Parathyroid adenoma (tissue), 2 donors: ENCODE measurements at regions not wholly inside any gene's neighbourhood (a gene's known extent, or its start where the extent isn't known, plus 50 kb on each side); places are given as distances from the start of the nearest gene placed in this dataset.

ENCODE experiments used
- H2AFZ ChIP-seq: fragments of 300-600 bp; sonication (generic); one replicate; pipeline ENCODE4 v1.7.0; 2017; ENCODE audit warnings: antibody characterized with exemption, mild to moderate bottlenecking
- H3K27ac ChIP-seq: fragments of 300-600 bp; sonication (generic); one replicate; pipeline ENCODE4 v1.7.0; 2017
- H3K27me3 ChIP-seq: fragments of 300-600 bp; sonication (generic); one replicate; pipeline ENCODE4 v1.7.0; 2017; ENCODE audit warnings: low read length; ENCODE audit not compliant: control insufficient read depth, insufficient read depth
- H3K36me3 ChIP-seq: fragments of 300-600 bp; sonication (generic); one replicate; pipeline ENCODE4 v1.7.0; 2017; ENCODE audit warnings: low read length; ENCODE audit not compliant: control insufficient read depth, insufficient read depth
- H3K4me1 ChIP-seq: fragments of 300-600 bp; sonication (generic); one replicate; pipeline ENCODE4 v1.7.0; 2017; ENCODE audit warnings: control low read depth
- H3K4me2 ChIP-seq: fragments of 300-600 bp; sonication (generic); one replicate; pipeline ENCODE4 v1.7.0; 2017; ENCODE audit warnings: low read length
- H3K4me3 ChIP-seq: fragments of 300-600 bp; sonication (generic); one replicate; pipeline ENCODE4 v1.7.0; 2017; ENCODE audit warnings: low read depth, low read length
- H3K79me2 ChIP-seq: fragments of 300-600 bp; sonication (generic); one replicate; pipeline ENCODE4 v1.7.0; 2017; ENCODE audit warnings: control low read depth
- H3K9ac ChIP-seq: fragments of 300-600 bp; sonication (generic); one replicate; pipeline ENCODE4 v1.7.0; 2017; ENCODE audit warnings: mild to moderate bottlenecking
- H3K9me3 ChIP-seq: fragments of 300-600 bp; sonication (generic); one replicate; pipeline ENCODE4 v1.7.0; 2017; ENCODE audit warnings: low read length; ENCODE audit not compliant: control insufficient read depth
- TF ChIP-seq, protein P1 (sequence below): fragments of 300-600 bp; sonication (generic); IDR thresholded peaks from one replicate; pipeline ENCODE4 v1.7.0; 2017; ENCODE audit warnings: antibody characterized with exemption, mild to moderate bottlenecking
- donor health status: primary hyperparathyroidism.

GRCh38 chr6:104396077-104396476 lies 463.6 kb downstream of the HACE1 start:
- no peak overlapping the region for H3K9ac ChIP-seq
- no peaks in the 10 kb centered on the region for H3K27me3 ChIP-seq
- no peak overlapping the region for H3K4me3 ChIP-seq
- H3K4me2 ChIP-seq, result no peak overlapping the region
- no peaks in the 10 kb centered on the region for H3K36me3 ChIP-seq
- no peaks in the 10 kb centered on the region for H3K9me3 ChIP-seq
- no peak overlapping the region for H2AFZ ChIP-seq
- TF ChIP-seq, protein P1, sequence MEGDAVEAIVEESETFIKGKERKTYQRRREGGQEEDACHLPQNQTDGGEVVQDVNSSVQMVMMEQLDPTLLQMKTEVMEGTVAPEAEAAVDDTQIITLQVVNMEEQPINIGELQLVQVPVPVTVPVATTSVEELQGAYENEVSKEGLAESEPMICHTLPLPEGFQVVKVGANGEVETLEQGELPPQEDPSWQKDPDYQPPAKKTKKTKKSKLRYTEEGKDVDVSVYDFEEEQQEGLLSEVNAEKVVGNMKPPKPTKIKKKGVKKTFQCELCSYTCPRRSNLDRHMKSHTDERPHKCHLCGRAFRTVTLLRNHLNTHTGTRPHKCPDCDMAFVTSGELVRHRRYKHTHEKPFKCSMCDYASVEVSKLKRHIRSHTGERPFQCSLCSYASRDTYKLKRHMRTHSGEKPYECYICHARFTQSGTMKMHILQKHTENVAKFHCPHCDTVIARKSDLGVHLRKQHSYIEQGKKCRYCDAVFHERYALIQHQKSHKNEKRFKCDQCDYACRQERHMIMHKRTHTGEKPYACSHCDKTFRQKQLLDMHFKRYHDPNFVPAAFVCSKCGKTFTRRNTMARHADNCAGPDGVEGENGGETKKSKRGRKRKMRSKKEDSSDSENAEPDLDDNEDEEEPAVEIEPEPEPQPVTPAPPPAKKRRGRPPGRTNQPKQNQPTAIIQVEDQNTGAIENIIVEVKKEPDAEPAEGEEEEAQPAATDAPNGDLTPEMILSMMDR, result no peak
- H3K27ac ChIP-seq, result no peak overlapping the region
- H3K4me1 ChIP-seq, result no peaks in the 10 kb centered on the region
- no peaks in the 10 kb centered on the region for H3K79me2 ChIP-seq

DNA sequence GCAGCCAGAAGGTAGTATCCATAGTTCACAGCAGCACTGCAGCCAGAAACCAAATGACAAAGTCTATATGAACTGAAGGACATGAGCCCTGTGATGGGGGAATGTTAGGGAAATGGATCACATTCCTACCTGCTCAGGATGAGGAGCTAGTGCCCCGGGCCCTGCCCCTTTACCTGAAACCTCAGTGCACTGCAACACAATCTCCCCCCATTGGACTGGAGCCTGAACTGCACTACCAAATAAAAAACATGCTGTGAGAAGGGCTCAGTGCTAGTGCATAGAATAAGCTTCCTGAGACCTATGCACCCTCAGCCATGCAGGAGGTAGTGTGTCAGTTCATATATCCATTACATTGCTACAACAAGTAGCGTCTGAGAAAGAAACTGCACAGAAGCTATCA lies 477.8 kb downstream of the HACE1 start:
- no peaks in the 10 kb centered on the region for H3K36me3 ChIP-seq
- no peaks in the 10 kb centered on the region for H3K27me3 ChIP-seq
- H3K4me2 ChIP-seq, result no peak overlapping the region
- no peak overlapping the region for H3K4me3 ChIP-seq
- peaks cover 3% of the 10 kb centered on the region for H3K9me3 ChIP-seq
- H3K9ac ChIP-seq, result no peak overlapping the region
- H2AFZ ChIP-seq, result no peak overlapping the region
- H3K79me2 ChIP-seq, result no peaks in the 10 kb centered on the region
- TF ChIP-seq, protein P1, result no peak
- H3K27ac ChIP-seq, result no peak overlapping the region
- H3K4me1 ChIP-seq, result no peaks in the 10 kb centered on the region

- Histone ChIP-seq H3K9me3 (no peaks in the 10 kb centered on the region), H3K9ac (no peak overlapping the region), H2AFZ (no peak overlapping the region), H3K79me2 (no peaks in the 10 kb centered on the region), H3K4me2 (no peak overlapping the region), H3K36me3 (no peaks in the 10 kb centered on the region), H3K27me3 (no peaks in the 10 kb centered on the region), H3K4me3 (no peak overlapping the region), H3K4me1 (no peaks in the 10 kb centered on the region), H3K27ac (no peak overlapping the region)
- TF ChIP-seq, protein P1, result no peak
Observed at GRCh38 chr6:104365451-104366234, 494.1 kb downstream of the HACE1 start.

- H3K27ac ChIP-seq, result no peak overlapping the region
- no peak overlapping the region for H3K4me3 ChIP-seq
- TF ChIP-seq, protein P1, result no peak
- no peaks in the 10 kb centered on the region for H3K79me2 ChIP-seq
- no peak overlapping the region for H3K9ac ChIP-seq
- no peaks in the 10 kb centered on the region for H3K4me1 ChIP-seq
- H3K9me3 ChIP-seq, result no peaks in the 10 kb centered on the region
- H2AFZ ChIP-seq, result no peak overlapping the region
- H3K27me3 ChIP-seq, result no peaks in the 10 kb centered on the region
- H3K4me2 ChIP-seq, result no peak overlapping the region
- H3K36me3 ChIP-seq, result no peaks in the 10 kb centered on the region
Observed at GRCh38 chr6:104357928-104358327, 501.8 kb downstream of the HACE1 start.

DNA sequence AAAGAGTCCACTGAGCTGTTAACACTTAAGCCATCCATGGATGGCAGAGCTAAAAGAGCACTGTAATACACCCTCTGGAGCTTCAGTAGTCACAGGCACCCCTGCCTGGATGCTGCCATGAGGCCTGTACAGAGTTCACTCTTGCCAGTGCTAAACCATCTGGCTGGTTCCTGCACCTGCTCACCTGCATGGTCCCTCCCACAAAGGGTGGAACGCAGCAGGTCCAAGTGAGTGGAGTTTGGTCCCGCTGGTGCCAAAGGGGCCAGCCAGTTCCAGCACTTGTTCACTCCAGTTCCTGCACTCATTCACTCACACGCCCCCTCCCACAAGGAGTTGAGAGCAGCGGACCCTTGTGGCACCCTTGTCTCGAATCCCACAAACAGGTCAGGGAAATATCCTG lies 503.5 kb downstream of the HACE1 start:
- TF ChIP-seq, protein P1, result no peak
- H3K4me3 ChIP-seq, result no peak overlapping the region
- no peak overlapping the region for H3K27ac ChIP-seq
- no peaks in the 10 kb centered on the region for H3K9me3 ChIP-seq
- no peaks in the 10 kb centered on the region for H3K36me3 ChIP-seq
- no peaks in the 10 kb centered on the region for H3K4me1 ChIP-seq
- H3K4me2 ChIP-seq, result no peak overlapping the region
- no peaks in the 10 kb centered on the region for H3K79me2 ChIP-seq
- H2AFZ ChIP-seq, result no peak overlapping the region
- H3K27me3 ChIP-seq, result no peaks in the 10 kb centered on the region
- H3K9ac ChIP-seq, result no peak overlapping the region
